H9 (cell line): ENCODE measurements at regions not wholly inside any gene's neighbourhood (a gene's known extent, or its start where the extent isn't known, plus 50 kb on each side); places are given as distances from the start of the nearest gene placed in this dataset.

Experiments used
- DNase-seq: peaks from one replicate; pipeline ENCODE4 v3.0.0-alpha.2; 2017
- H2AFZ ChIP-seq: one replicate; pipeline ENCODE4 v1.6.1; 2013; ENCODE audit warnings: mild to moderate bottlenecking, low read length, control low read depth, moderate library complexity
- H2AK5ac ChIP-seq: 2 replicates; pipeline ENCODE4 v1.6.1; 2013; ENCODE audit warnings: low read length, control low read depth, mixed read lengths; ENCODE audit not compliant: insufficient read length
- H2BK120ac ChIP-seq: one replicate; pipeline ENCODE4 v1.6.1; 2013; ENCODE audit warnings: low read depth, mild to moderate bottlenecking, low read length, control low read depth, inconsistent platforms; ENCODE audit not compliant: poor library complexity, severe bottlenecking
- H2BK12ac ChIP-seq: 2 replicates; pipeline ENCODE4 v1.6.1; 2013; ENCODE audit warnings: low read length, control low read depth, mixed read lengths, low read depth; ENCODE audit not compliant: insufficient read length
- H2BK15ac ChIP-seq: 2 replicates; pipeline ENCODE4 v1.6.1; 2013; ENCODE audit warnings: low read depth, low read length, control low read depth
- H2BK20ac ChIP-seq: one replicate; pipeline ENCODE4 v1.6.1; 2013; ENCODE audit warnings: low read depth, mild to moderate bottlenecking, low read length, control low read depth, inconsistent platforms; ENCODE audit not compliant: poor library complexity, severe bottlenecking
- H2BK5ac ChIP-seq: 2 replicates; pipeline ENCODE4 v1.6.1; 2013; ENCODE audit warnings: low read length, control low read depth, mixed read lengths; ENCODE audit not compliant: insufficient read length
- H3K14ac ChIP-seq: 2 replicates; pipeline ENCODE4 v1.6.1; 2013; ENCODE audit warnings: low read length, control low read depth; ENCODE audit not compliant: insufficient read depth
- H3K18ac ChIP-seq: 2 replicates; pipeline ENCODE4 v1.6.1; 2013; ENCODE audit warnings: low read depth, mild to moderate bottlenecking, mixed read lengths, low read length, control low read depth; ENCODE audit not compliant: insufficient read length
- H3K23ac ChIP-seq: 2 replicates; pipeline ENCODE4 v1.6.1; 2013; ENCODE audit warnings: low read length, control low read depth, mixed read lengths, low read depth; ENCODE audit not compliant: insufficient read length
- H3K23me2 ChIP-seq: 2 replicates; pipeline ENCODE4 v1.6.1; 2013; ENCODE audit warnings: low read depth, mild to moderate bottlenecking, mixed read lengths, low read length, control low read depth; ENCODE audit not compliant: insufficient read length, poor library complexity, severe bottlenecking
- H3K27ac ChIP-seq: 2 replicates; pipeline ENCODE4 v1.5.1; 2013; ENCODE audit warnings: low read length, control low read depth, mixed read lengths, low read depth; ENCODE audit not compliant: insufficient read length
- H3K27me3 ChIP-seq: 2 replicates; pipeline ENCODE4 v1.6.1; 2013; ENCODE audit warnings: low read length, control low read depth, inconsistent platforms; ENCODE audit not compliant: insufficient read depth
- H3K4ac ChIP-seq: 2 replicates; pipeline ENCODE4 v1.6.1; 2013; ENCODE audit warnings: low read depth, mild to moderate bottlenecking, control low read depth, inconsistent platforms, low read length, moderate library complexity
- H3K4me1 ChIP-seq: 2 replicates; pipeline ENCODE4 v1.6.1; 2013; ENCODE audit warnings: low read length, control low read depth, inconsistent platforms; ENCODE audit not compliant: insufficient read depth
- H3K4me2 ChIP-seq: 2 replicates; pipeline ENCODE4 v1.6.1; 2013; ENCODE audit warnings: low read length, control low read depth, mixed read lengths; ENCODE audit not compliant: insufficient read length, insufficient read depth
- H3K56ac ChIP-seq: 2 replicates; pipeline ENCODE4 v1.6.1; 2013; ENCODE audit warnings: low read depth, mild to moderate bottlenecking, mixed read lengths, low read length, control low read depth; ENCODE audit not compliant: insufficient read length
- H3K79me1 ChIP-seq: 2 replicates; pipeline ENCODE4 v1.6.1; 2013; ENCODE audit warnings: low read depth, mild to moderate bottlenecking, moderate library complexity, low read length, control low read depth, inconsistent platforms; ENCODE audit not compliant: insufficient read depth, poor library complexity, severe bottlenecking
- H3K79me2 ChIP-seq: 2 replicates; pipeline ENCODE4 v1.6.1; 2013; ENCODE audit warnings: low read length, control low read depth, inconsistent platforms; ENCODE audit not compliant: insufficient read depth
- H3K9ac ChIP-seq: 2 replicates; pipeline ENCODE4 v1.6.1; 2013; ENCODE audit warnings: low read length, control low read depth, mixed read lengths; ENCODE audit not compliant: insufficient read length; ENCODE audit errors: extremely low read depth
- H3K9me3 ChIP-seq: one replicate; pipeline ENCODE4 v1.6.1; 2013; ENCODE audit warnings: low read depth, low read length, inconsistent platforms; ENCODE audit not compliant: control insufficient read depth
- H3T11ph ChIP-seq: one replicate; pipeline ENCODE4 v1.6.1; 2013; ENCODE audit warnings: mild to moderate bottlenecking, low read length, control low read depth, inconsistent platforms
- H4K20me1 ChIP-seq: one replicate; pipeline ENCODE4 v1.6.1; 2013; ENCODE audit not compliant: control insufficient read depth, insufficient read length, insufficient read depth
- H4K5ac ChIP-seq: 2 replicates; pipeline ENCODE4 v1.6.1; 2013; ENCODE audit warnings: low read depth, mild to moderate bottlenecking, mixed read lengths, low read length, control low read depth; ENCODE audit not compliant: insufficient read length
- H4K8ac ChIP-seq: replicated peaks from 2 replicates; pipeline ENCODE4 v1.6.1; 2013; ENCODE audit warnings: low read length, control low read depth, mixed read lengths, low read depth; ENCODE audit not compliant: insufficient read length
- H4K91ac ChIP-seq: 2 replicates; pipeline ENCODE4 v1.6.1; 2013; ENCODE audit warnings: low read depth, mild to moderate bottlenecking, moderate library complexity, mixed read lengths, low read length, control low read depth; ENCODE audit not compliant: insufficient read length
- H3K27ac Mint-ChIP-seq, 3 experiments: 2 replicates in 2 of 3; 3 replicates in 1 of 3; pipeline ENCODE4 v1.8.0; 2020 to 2021; ENCODE audit warnings: mixed read lengths in 3 of 3, mild to moderate bottlenecking in 1 of 3, moderate library complexity in 1 of 3
- H3K27me3 Mint-ChIP-seq: 2 replicates; pipeline ENCODE4 v1.8.0; 2021; ENCODE audit warnings: low read depth, mild to moderate bottlenecking, moderate library complexity, mixed read lengths
- H3K36me3 Mint-ChIP-seq, 3 experiments: 2 replicates in 2 of 3; 3 replicates in 1 of 3; pipeline ENCODE4 v1.8.0; 2020 to 2021; ENCODE audit warnings: low read depth in 3 of 3, mixed read lengths in 3 of 3; ENCODE audit not compliant: insufficient read depth in 1 of 3
- H3K4me1 Mint-ChIP-seq, 2 experiments: 2 replicates each; pipeline ENCODE4 v1.8.0; 2020; ENCODE audit warnings: mixed read lengths in 2 of 2
- H3K4me3 Mint-ChIP-seq, 2 experiments: 2 replicates in 1 of 2; 3 replicates in 1 of 2; pipeline ENCODE4 v1.8.0; 2020 to 2021; ENCODE audit warnings: mild to moderate bottlenecking in 2 of 2, mixed read lengths in 2 of 2, moderate library complexity in 1 of 2
- H3K9me3 Mint-ChIP-seq, 2 experiments: 2 replicates in 1 of 2; 3 replicates in 1 of 2; pipeline ENCODE4 v1.8.0; 2020; ENCODE audit warnings: mild to moderate bottlenecking in 2 of 2, mixed read lengths in 2 of 2, moderate library complexity in 1 of 2
- CTCF ChIP-seq: fragments of 200-600 bp; sonication (generic); conservative IDR thresholded peaks from 3 replicates; pipeline ENCODE4 v1.8.0; 2021; ENCODE audit warnings: antibody characterized with exemption, mild to moderate bottlenecking
- WGBS: extraction: QIAGEN DNeasy Blood & Tissue Kit; methylation state at CpG from one replicate; pipeline ENCODE4 v1.1.7; 2013; ENCODE audit warnings: missing lambda C conversion rate, low lambda C conversion rate, mixed read lengths; ENCODE audit not compliant: insufficient read length; ENCODE audit errors: extremely low coverage; 5-methylcytosine and 5-hydroxymethylcytosine counted together

- H3K36me3 Mint-ChIP-seq: no peaks in the 10 kb centered on the region
- H2BK12ac ChIP-seq: no peak overlapping the region
- no peak overlapping the region for H2AK5ac ChIP-seq
- no peaks in the 10 kb centered on the region for H3K9me3 ChIP-seq
- H2BK15ac ChIP-seq: no peak overlapping the region
- no peak overlapping the region for H2AFZ ChIP-seq
- TF ChIP-seq CTCF: no peak
- H3K9ac ChIP-seq: no peak overlapping the region
- H3T11ph ChIP-seq: no peak overlapping the region
- WGBS: no CpG with 5 or more reads among the region's 3 CpGs
- H4K91ac ChIP-seq: no peak overlapping the region
- no peaks in the 10 kb centered on the region for H4K20me1 ChIP-seq
- H3K79me1 ChIP-seq: no peaks in the 10 kb centered on the region
- H3K27ac ChIP-seq: no peak overlapping the region
- no peaks in the 10 kb centered on the region for H3K27me3 ChIP-seq
- H3K9me3 Mint-ChIP-seq: no peaks in the 10 kb centered on the region
- no peaks in the 10 kb centered on the region for H3K27me3 Mint-ChIP-seq
- H3K4ac ChIP-seq: no peak overlapping the region
- no peak overlapping the region for H4K5ac ChIP-seq
- no peak overlapping the region; the same call in 1 of the 2 replicates for H3K14ac ChIP-seq
- H3K23me2 ChIP-seq: no peaks in the 10 kb centered on the region
- H3K4me1 Mint-ChIP-seq: no peaks in the 10 kb centered on the region
- H2BK5ac ChIP-seq: no peak overlapping the region
- peaks cover 2% of the 10 kb centered on the region; the same call in 1 of the 2 replicates for H3K4me1 ChIP-seq
- no peak overlapping the region for H3K18ac ChIP-seq
- H4K8ac ChIP-seq: no peak overlapping the region
- H3K79me2 ChIP-seq: no peaks in the 10 kb centered on the region
- no peak overlapping the region for H3K4me3 Mint-ChIP-seq
- no peak overlapping the region for H2BK120ac ChIP-seq
- H3K27ac Mint-ChIP-seq: no peak overlapping the region
- H3K4me2 ChIP-seq: no peak overlapping the region
- H2BK20ac ChIP-seq: no peak overlapping the region
- H3K23ac ChIP-seq: no peak overlapping the region
- no peak overlapping the region for H3K56ac ChIP-seq
- DNase-seq: no peak
These were observed 97.7 kb downstream of the ANXA5 start for GRCh38 chr4:121599049-121599448.
